Osteocyte (in vitro differentiated cells): ENCODE measurements at regions not wholly inside any gene's neighbourhood (a gene's known extent, or its start where the extent isn't known, plus 50 kb on each side); places are given as distances from the start of the nearest gene placed in this dataset.
A peak's percentile ranks its signal among the peaks of the same experiment; 100 is the strongest.
"Not testable (repeated sequence)": the region's sequence is repeated elsewhere in the genome, so short reads cannot be mapped to it uniquely, and the experiment has no call there.

Experiments
- DNase-seq: peaks from one replicate; pipeline ENCODE4 v3.0.0; 2021; ENCODE audit warnings: mixed read lengths; ENCODE audit not compliant: unreplicated experiment; ENCODE audit errors: extremely low spot score
- H3K27ac Mint-ChIP-seq: one replicate; pipeline ENCODE4 v1.8.0; 2021; ENCODE audit warnings: mild to moderate bottlenecking, mixed read lengths; ENCODE audit not compliant: unreplicated experiment
- H3K27me3 Mint-ChIP-seq: one replicate; pipeline ENCODE4 v1.8.0; 2021; ENCODE audit warnings: mixed read lengths; ENCODE audit not compliant: unreplicated experiment
- H3K36me3 Mint-ChIP-seq: one replicate; pipeline ENCODE4 v1.8.0; 2021; ENCODE audit warnings: mixed read lengths; ENCODE audit not compliant: unreplicated experiment
- H3K4me1 Mint-ChIP-seq: one replicate; pipeline ENCODE4 v1.8.0; 2021; ENCODE audit warnings: mixed read lengths; ENCODE audit not compliant: unreplicated experiment
- H3K4me3 Mint-ChIP-seq: one replicate; pipeline ENCODE4 v1.8.0; 2021; ENCODE audit warnings: mild to moderate bottlenecking, moderate library complexity, mixed read lengths; ENCODE audit not compliant: unreplicated experiment
- H3K9me3 Mint-ChIP-seq: one replicate; pipeline ENCODE4 v1.8.0; 2021; ENCODE audit warnings: mixed read lengths; ENCODE audit not compliant: unreplicated experiment
- TF ChIP-seq, protein P1 (sequence below): fragments of 200-600 bp; sonication (generic); IDR thresholded peaks from 2 replicates; pipeline ENCODE4 v1.5.0; 2021; ENCODE audit warnings: antibody characterized with exemption, mild to moderate bottlenecking, moderate library complexity

GRCh38 chr6:71360556-71361335 is 72.1 kb downstream of the OGFRL1 start:
- not testable (repeated sequence) for DNase-seq, H3K4me1 Mint-ChIP-seq, H3K4me3 Mint-ChIP-seq, H3K27me3 Mint-ChIP-seq, H3K27ac Mint-ChIP-seq
- Mint-ChIP-seq H3K9me3 (peaks cover 23% of the 10 kb centered on the region), H3K36me3 (peaks cover 33% of the 10 kb centered on the region)

GRCh38 chr6:71364889-71365542 is 76.4 kb downstream of the OGFRL1 start:
- H3K4me3 Mint-ChIP-seq, result no peak overlapping the region
- TF ChIP-seq, protein P1, sequence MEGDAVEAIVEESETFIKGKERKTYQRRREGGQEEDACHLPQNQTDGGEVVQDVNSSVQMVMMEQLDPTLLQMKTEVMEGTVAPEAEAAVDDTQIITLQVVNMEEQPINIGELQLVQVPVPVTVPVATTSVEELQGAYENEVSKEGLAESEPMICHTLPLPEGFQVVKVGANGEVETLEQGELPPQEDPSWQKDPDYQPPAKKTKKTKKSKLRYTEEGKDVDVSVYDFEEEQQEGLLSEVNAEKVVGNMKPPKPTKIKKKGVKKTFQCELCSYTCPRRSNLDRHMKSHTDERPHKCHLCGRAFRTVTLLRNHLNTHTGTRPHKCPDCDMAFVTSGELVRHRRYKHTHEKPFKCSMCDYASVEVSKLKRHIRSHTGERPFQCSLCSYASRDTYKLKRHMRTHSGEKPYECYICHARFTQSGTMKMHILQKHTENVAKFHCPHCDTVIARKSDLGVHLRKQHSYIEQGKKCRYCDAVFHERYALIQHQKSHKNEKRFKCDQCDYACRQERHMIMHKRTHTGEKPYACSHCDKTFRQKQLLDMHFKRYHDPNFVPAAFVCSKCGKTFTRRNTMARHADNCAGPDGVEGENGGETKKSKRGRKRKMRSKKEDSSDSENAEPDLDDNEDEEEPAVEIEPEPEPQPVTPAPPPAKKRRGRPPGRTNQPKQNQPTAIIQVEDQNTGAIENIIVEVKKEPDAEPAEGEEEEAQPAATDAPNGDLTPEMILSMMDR, result no peak
- H3K27ac Mint-ChIP-seq, result no peak overlapping the region
- H3K4me1 Mint-ChIP-seq, result peaks cover 13% of the 10 kb centered on the region
- no peaks in the 10 kb centered on the region for H3K27me3 Mint-ChIP-seq
- peaks cover 19% of the 10 kb centered on the region for H3K36me3 Mint-ChIP-seq
- DNase-seq, result no peak
- no peaks in the 10 kb centered on the region for H3K9me3 Mint-ChIP-seq

DNA sequence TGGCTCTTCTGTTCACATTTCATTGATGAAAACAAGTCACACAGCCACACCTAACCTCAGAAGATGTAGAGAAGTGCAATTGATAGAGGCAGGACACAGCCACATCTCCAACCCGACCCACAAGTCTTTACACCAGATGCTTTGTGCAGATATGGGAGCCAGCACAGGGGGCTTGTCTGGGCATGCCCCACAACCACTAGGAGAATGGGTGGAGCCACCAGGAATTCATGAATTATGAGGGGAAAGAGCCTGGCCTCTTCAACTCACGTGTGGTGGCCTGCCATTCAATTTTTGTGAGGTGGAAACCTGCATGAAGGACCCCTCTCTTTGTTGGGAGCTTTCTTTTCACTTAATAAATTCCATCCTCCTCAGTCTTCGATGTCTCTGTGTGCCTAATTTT is 79.1 kb downstream of the OGFRL1 start:
- peaks cover 11% of the 10 kb centered on the region for H3K36me3 Mint-ChIP-seq
- H3K4me3 Mint-ChIP-seq, result no peak overlapping the region
- H3K9me3 Mint-ChIP-seq, result no peaks in the 10 kb centered on the region
- H3K27me3 Mint-ChIP-seq, result no peaks in the 10 kb centered on the region
- H3K27ac Mint-ChIP-seq, result peak overlapping the region; percentile 7
- peaks cover 13% of the 10 kb centered on the region for H3K4me1 Mint-ChIP-seq
- TF ChIP-seq, protein P1, result no peak
- DNase-seq, result no peak

- DNase-seq, result no peak
- Mint-ChIP-seq H3K36me3 (peaks cover 13% of the 10 kb centered on the region), H3K4me1 (peaks cover 13% of the 10 kb centered on the region), H3K27me3 (no peaks in the 10 kb centered on the region), H3K9me3 (no peaks in the 10 kb centered on the region), H3K27ac (no peak overlapping the region), H3K4me3 (no peak overlapping the region)
- TF ChIP-seq, protein P1, result no peak
These were observed 79.7 kb downstream of the OGFRL1 start for GRCh38 chr6:71368284-71368683.

- H3K27ac Mint-ChIP-seq, result no peak overlapping the region
- DNase-seq, result no peak
- TF ChIP-seq, protein P1, result no peak
- no peak overlapping the region for H3K4me3 Mint-ChIP-seq
- no peaks in the 10 kb centered on the region for H3K27me3 Mint-ChIP-seq
- H3K4me1 Mint-ChIP-seq, result peaks cover 2% of the 10 kb centered on the region
- peaks cover 4% of the 10 kb centered on the region for H3K9me3 Mint-ChIP-seq
- H3K36me3 Mint-ChIP-seq, result peaks cover 20% of the 10 kb centered on the region
These were observed 82.9 kb downstream of the OGFRL1 start for GRCh38 chr6:71371559-71371958.
